HEK293 (cell line): ENCODE measurements at regions not wholly inside any gene's neighbourhood (a gene's known extent, or its start where the extent isn't known, plus 50 kb on each side); places are given as distances from the start of the nearest gene placed in this dataset.

Experiments used
- CTCF ChIP-seq: fragments of 450-650 bp; formaldehyde crosslinking; IDR thresholded peaks from 2 replicates; pipeline ENCODE4 v1.5.1; 2016; ENCODE audit warnings: missing biosample characterization, missing genetic modification characterization
- GLIS2 ChIP-seq: fragments of 450-650 bp; formaldehyde crosslinking; IDR thresholded peaks from 2 replicates; pipeline ENCODE4 v1.5.1; 2016; ENCODE audit warnings: missing biosample characterization, missing genetic modification characterization
- KLF9 ChIP-seq: fragments of 450-650 bp; formaldehyde crosslinking; IDR thresholded peaks from 2 replicates; pipeline ENCODE4 v1.5.1; 2016; ENCODE audit warnings: missing biosample characterization, missing genetic modification characterization, low read depth
- PRDM4 ChIP-seq: fragments of 450-650 bp; formaldehyde crosslinking; IDR thresholded peaks from 2 replicates; pipeline ENCODE4 v1.5.1; 2017; ENCODE audit warnings: missing biosample characterization, missing genetic modification characterization
- SETDB1 ChIP-seq: IDR thresholded peaks from one replicate; pipeline ENCODE4 v1.6.1; 2017; ENCODE audit warnings: mild to moderate bottlenecking, low read length, moderate library complexity, mixed read lengths; ENCODE audit not compliant: insufficient read length
- ZBTB10 ChIP-seq: fragments of 450-650 bp; formaldehyde crosslinking; IDR thresholded peaks from 2 replicates; pipeline ENCODE4 v1.5.1; 2016; ENCODE audit warnings: missing biosample characterization, missing genetic modification characterization
- ZBTB17 ChIP-seq: fragments of 450-650 bp; formaldehyde crosslinking; IDR thresholded peaks from 2 replicates; pipeline ENCODE4 v1.5.1; 2016; ENCODE audit warnings: missing biosample characterization, missing genetic modification characterization
- ZBTB44 ChIP-seq: fragments of 450-650 bp; IDR thresholded peaks from 2 replicates; pipeline ENCODE4 v1.5.1; 2018; ENCODE audit warnings: missing biosample characterization, mild to moderate bottlenecking, missing genetic modification characterization
- ZBTB49 ChIP-seq: fragments of 450-650 bp; formaldehyde crosslinking; IDR thresholded peaks from 2 replicates; pipeline ENCODE4 v1.5.1; 2016; ENCODE audit warnings: missing biosample characterization, missing genetic modification characterization, low read depth
- ZBTB7A ChIP-seq: fragments of 450-650 bp; formaldehyde crosslinking; IDR thresholded peaks from 2 replicates; pipeline ENCODE4 v1.5.1; 2016; ENCODE audit warnings: low read depth, missing biosample characterization, missing genetic modification characterization
- ZBTB8A ChIP-seq: fragments of 450-650 bp; formaldehyde crosslinking; IDR thresholded peaks from 2 replicates; pipeline ENCODE4 v1.5.1; 2016; ENCODE audit warnings: missing biosample characterization, missing genetic modification characterization
- ZNF138 ChIP-seq: fragments of 450-650 bp; formaldehyde crosslinking; IDR thresholded peaks from 2 replicates; pipeline ENCODE4 v1.5.1; 2016; ENCODE audit warnings: missing biosample characterization, missing genetic modification characterization, borderline replicate concordance
- ZNF146 ChIP-seq: fragments of 450-650 bp; formaldehyde crosslinking; IDR thresholded peaks from 2 replicates; pipeline ENCODE4 v1.5.1; 2016; ENCODE audit warnings: missing biosample characterization, missing genetic modification characterization

- TF ChIP-seq ZBTB17 (no peak), CTCF (no peak), ZNF138 (tag by site-specific recombination) (no peak), PRDM4 (tag by site-specific recombination) (no peak), GLIS2 (tag by site-specific recombination) (no peak), ZBTB10 (no peak), SETDB1 (no peak), ZBTB49 (tag by site-specific recombination) (no peak), ZBTB7A (tag by site-specific recombination) (no peak), KLF9 (tag by site-specific recombination) (no peak), ZBTB8A (tag by site-specific recombination) (no peak), ZBTB44 (tag by site-specific recombination) (no peak), ZNF146 (tag by site-specific recombination) (no peak)
These were observed 72.0 kb upstream of the PRL start for GRCh38 chr6:22368794-22369193.
